GM06990 (cell line): ENCODE measurements at regions not wholly inside any gene's neighbourhood (a gene's known extent, or its start where the extent isn't known, plus 50 kb on each side); places are given as distances from the start of the nearest gene placed in this dataset.

Experiments used
- DNase-seq: peaks from one replicate; pipeline ENCODE4 v3.0.0-alpha.2; 2011; ENCODE audit not compliant: insufficient read length; ENCODE audit errors: extremely low read depth
- H3K27me3 ChIP-seq: replicated peaks from 2 replicates; pipeline ENCODE4 v1.6.0; 2011; ENCODE audit warnings: low read length; ENCODE audit not compliant: control insufficient read depth, insufficient read depth
- H3K36me3 ChIP-seq: 2 replicates; pipeline ENCODE4 v1.5.1; 2011; ENCODE audit warnings: low read length; ENCODE audit not compliant: control insufficient read depth, insufficient read depth
- H3K4me3 ChIP-seq: replicated peaks from 2 replicates; pipeline ENCODE4 v1.5.1; 2011; ENCODE audit warnings: low read depth, mild to moderate bottlenecking, control low read depth, low read length
- TF ChIP-seq, protein P1 (sequence below): IDR thresholded peaks from 2 replicates; pipeline ENCODE4 v1.5.1; 2011; ENCODE audit warnings: low read length, control low read depth, mild to moderate bottlenecking, inconsistent platforms; ENCODE audit not compliant: insufficient read depth, poor library complexity, severe bottlenecking

DNA sequence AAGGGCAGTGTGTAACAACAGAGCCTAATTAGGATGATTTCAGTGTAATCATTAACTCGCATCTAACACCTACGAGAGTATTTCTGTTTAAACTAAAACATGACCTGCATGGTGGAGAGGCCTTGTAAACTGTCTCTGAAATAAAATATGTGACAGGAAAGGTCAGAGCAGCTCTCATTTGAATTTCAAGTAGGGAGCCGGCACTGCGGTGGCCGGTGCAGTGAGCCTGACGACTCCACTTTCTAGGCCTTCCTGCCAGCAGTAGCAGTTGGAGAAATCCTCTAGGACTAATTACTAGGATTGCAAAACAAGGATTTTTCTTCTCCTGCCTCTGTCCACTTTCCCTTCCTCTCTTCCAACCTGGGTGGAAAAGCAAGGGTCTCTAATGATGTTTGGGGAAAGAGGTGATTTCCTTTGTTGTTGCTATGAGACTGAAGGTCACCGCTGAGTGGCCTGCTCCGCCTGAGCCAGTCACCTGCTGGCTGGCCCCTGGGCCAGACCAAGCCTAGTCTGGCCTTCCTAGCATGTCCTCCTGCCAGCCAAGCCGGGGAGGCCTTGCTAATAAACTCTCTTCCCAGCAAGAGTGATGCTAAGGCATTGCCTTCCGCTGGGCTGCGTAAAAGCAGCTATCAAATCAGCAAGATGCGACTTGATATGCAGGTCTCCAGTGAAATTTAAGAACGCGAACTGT, 245.7 kb downstream of the PSAT1 start:
- DNase-seq = no peak
- Histone ChIP-seq H3K4me3 (no peak overlapping the region), H3K27me3 (no peaks in the 10 kb centered on the region), H3K36me3 (no peaks in the 10 kb centered on the region)
- TF ChIP-seq, protein P1, sequence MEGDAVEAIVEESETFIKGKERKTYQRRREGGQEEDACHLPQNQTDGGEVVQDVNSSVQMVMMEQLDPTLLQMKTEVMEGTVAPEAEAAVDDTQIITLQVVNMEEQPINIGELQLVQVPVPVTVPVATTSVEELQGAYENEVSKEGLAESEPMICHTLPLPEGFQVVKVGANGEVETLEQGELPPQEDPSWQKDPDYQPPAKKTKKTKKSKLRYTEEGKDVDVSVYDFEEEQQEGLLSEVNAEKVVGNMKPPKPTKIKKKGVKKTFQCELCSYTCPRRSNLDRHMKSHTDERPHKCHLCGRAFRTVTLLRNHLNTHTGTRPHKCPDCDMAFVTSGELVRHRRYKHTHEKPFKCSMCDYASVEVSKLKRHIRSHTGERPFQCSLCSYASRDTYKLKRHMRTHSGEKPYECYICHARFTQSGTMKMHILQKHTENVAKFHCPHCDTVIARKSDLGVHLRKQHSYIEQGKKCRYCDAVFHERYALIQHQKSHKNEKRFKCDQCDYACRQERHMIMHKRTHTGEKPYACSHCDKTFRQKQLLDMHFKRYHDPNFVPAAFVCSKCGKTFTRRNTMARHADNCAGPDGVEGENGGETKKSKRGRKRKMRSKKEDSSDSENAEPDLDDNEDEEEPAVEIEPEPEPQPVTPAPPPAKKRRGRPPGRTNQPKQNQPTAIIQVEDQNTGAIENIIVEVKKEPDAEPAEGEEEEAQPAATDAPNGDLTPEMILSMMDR = no peak

DNA sequence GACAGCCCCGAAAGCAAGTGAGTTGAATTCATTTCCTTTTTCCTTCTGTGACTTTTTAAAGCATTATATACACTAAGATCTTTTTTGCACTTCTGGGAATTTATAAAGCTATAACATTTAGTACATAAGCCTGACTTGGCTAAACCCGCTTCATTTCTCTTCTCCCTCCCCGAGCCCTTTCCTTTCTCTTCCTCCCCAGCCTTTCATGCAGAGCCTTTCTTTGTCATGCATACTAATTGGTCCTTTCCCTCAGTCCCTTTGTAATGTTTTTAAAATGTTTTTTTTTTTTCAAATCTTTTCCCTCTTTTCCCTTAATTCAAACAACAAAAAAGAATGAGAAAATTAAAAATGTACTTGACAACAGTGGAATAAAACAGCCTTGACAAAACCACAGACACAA, 246.4 kb downstream of the PSAT1 start:
- Histone ChIP-seq H3K36me3 (no peaks in the 10 kb centered on the region), H3K4me3 (no peak overlapping the region), H3K27me3 (no peaks in the 10 kb centered on the region)
- no peak for DNase-seq
- TF ChIP-seq, protein P1 = no peak

GRCh38 chr9:78544230-78544629, 247.3 kb downstream of the PSAT1 start:
- TF ChIP-seq, protein P1 = no peak
- Histone ChIP-seq H3K36me3 (no peaks in the 10 kb centered on the region), H3K27me3 (no peaks in the 10 kb centered on the region), H3K4me3 (no peak overlapping the region)
- DNase-seq = no peak

DNA sequence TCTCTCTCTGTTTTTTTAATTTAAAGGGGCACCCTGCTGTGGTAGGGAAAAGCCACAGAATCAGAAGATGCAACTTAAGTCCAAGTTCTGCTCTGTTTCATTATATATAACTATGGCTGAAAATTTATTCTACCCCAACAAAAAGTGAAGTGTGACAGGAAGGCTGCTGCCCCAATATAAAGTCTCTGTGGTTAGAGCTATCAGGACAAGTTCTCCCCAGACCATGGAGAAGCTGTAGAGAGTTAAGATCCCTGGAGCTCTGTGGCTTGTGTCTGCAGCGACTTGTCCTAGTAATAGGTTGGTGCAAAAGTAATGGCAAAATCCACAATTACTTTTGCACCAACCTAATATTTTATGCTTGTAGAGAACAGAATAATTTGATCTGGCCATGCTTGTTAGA, 250.9 kb downstream of the PSAT1 start:
- TF ChIP-seq, protein P1 = no peak
- no peak for DNase-seq

DNA sequence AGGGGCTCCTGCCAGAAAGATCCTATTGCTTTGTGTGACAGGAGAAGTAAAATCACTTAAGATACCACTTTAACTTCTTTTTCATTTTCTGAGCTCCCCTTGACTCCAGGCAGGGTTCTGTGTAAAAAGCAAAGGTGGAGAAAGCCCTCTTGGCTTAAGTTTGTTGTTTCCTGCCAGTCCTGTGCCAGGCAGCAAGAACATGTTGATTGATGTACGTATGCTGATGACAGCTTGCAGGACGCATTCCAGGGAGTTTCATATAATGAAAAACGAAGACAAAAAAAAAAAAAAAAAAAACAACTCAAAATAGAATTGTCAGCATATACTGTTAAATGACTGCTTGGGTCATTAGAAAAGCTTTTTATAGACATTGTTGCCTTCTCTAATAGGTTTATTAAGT, 251.7 kb downstream of the PSAT1 start:
- no peaks in the 10 kb centered on the region for H3K36me3 ChIP-seq
- TF ChIP-seq, protein P1 = no peak
- no peak overlapping the region for H3K4me3 ChIP-seq
- no peaks in the 10 kb centered on the region for H3K27me3 ChIP-seq
- no peak for DNase-seq

More for the DNA sequence above, 250.9 kb downstream of the PSAT1 start:
- no peak overlapping the region for H3K4me3 ChIP-seq
- no peaks in the 10 kb centered on the region for H3K36me3 ChIP-seq
- no peaks in the 10 kb centered on the region for H3K27me3 ChIP-seq

DNA sequence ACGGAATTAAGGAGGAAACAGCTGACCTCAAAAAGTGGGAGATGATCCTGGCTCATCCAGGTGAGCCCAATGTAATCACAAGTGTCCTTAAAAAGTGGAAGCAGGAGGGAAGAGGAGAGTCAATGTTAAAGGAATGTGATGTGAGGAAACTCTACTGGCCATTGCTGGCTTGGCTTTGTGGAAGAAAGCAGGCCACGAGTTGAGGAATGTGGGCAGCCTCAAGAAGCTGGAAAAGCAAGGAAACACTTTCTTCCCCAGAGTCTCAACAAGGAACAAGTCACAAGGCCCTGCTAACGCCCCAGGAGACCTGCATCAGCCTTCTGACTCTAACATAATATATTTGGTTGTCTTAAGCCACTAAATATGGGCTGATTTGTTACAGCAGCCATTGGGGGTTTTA, 252.8 kb downstream of the PSAT1 start:
- DNase-seq = no peak
- H3K27me3 ChIP-seq = no peaks in the 10 kb centered on the region
- no peaks in the 10 kb centered on the region for H3K36me3 ChIP-seq
- TF ChIP-seq, protein P1 = no peak
- H3K4me3 ChIP-seq = no peak overlapping the region
